ENCODE measurements at regions not wholly inside any gene's neighbourhood (a gene's known extent, or its start where the extent isn't known, plus 50 kb on each side); places are given as distances from the start of the nearest gene placed in this dataset.

GRCh38 chr7:15834446-15834845, 148.0 kb upstream of the MEOX2 start:
- no peak overlapping the region for H3K27ac ChIP-seq
- in situ Hi-C loops (cut with HindIII; ENCODE audit: low pct_ligation_motif_present, low sequenced_read_pairs), result no loop called here
- no peak overlapping the region for H3K4me3 ChIP-seq (ENCODE audit: low read depth, low read length)
- no peak for TF ChIP-seq CTCF (IDR thresholded peaks at IDR 0.05; ENCODE audit: low read depth, low read length, missing control alignments)
- no peaks in the 10 kb centered on the region for H3K27me3 ChIP-seq (replicated peaks)
- no peak for DNase-seq
- H3K36me3 ChIP-seq (replicated peaks), result no peaks in the 10 kb centered on the region

GRCh38 chr7:15832996-15833395, 146.5 kb upstream of the MEOX2 start:
- no peaks in the 10 kb centered on the region for H3K27me3 ChIP-seq (replicated peaks)
- no peak overlapping the region for H3K27ac ChIP-seq
- in situ Hi-C loops (cut with HindIII; ENCODE audit: low pct_ligation_motif_present, low sequenced_read_pairs), result no loop called here
- TF ChIP-seq CTCF (IDR thresholded peaks at IDR 0.05; ENCODE audit: low read depth, low read length, missing control alignments), result no peak
- DNase-seq, result no peak
- no peaks in the 10 kb centered on the region for H3K36me3 ChIP-seq (replicated peaks)
- H3K4me3 ChIP-seq (ENCODE audit: low read depth, low read length), result no peak overlapping the region

- in situ Hi-C loops (cut with HindIII; ENCODE audit: low pct_ligation_motif_present, low sequenced_read_pairs), result no loop called here
- no peaks in the 10 kb centered on the region for H3K36me3 ChIP-seq (replicated peaks)
- H3K27me3 ChIP-seq (replicated peaks), result no peaks in the 10 kb centered on the region
- H3K27ac ChIP-seq, result no peak overlapping the region
- H3K4me3 ChIP-seq (ENCODE audit: low read depth, low read length), result no peak overlapping the region
- no peak for TF ChIP-seq CTCF (IDR thresholded peaks at IDR 0.05; ENCODE audit: low read depth, low read length, missing control alignments)
- no peak for DNase-seq
Measured at GRCh38 chr7:15831606-15832005, 145.1 kb upstream of the MEOX2 start.

GRCh38 chr7:15829691-15830090, 143.2 kb upstream of the MEOX2 start:
- no peak overlapping the region for H3K4me3 ChIP-seq (ENCODE audit: low read depth, low read length)
- H3K27ac ChIP-seq, result no peak overlapping the region
- H3K36me3 ChIP-seq (replicated peaks), result no peaks in the 10 kb centered on the region
- no peaks in the 10 kb centered on the region for H3K27me3 ChIP-seq (replicated peaks)
- in situ Hi-C loops (cut with HindIII; ENCODE audit: low pct_ligation_motif_present, low sequenced_read_pairs), result no loop called here
- no peak for DNase-seq
- no peak for TF ChIP-seq CTCF (IDR thresholded peaks at IDR 0.05; ENCODE audit: low read depth, low read length, missing control alignments)

GRCh38 chr7:15828881-15829280, 142.4 kb upstream of the MEOX2 start:
- in situ Hi-C loops (cut with HindIII; ENCODE audit: low pct_ligation_motif_present, low sequenced_read_pairs), result no loop called here
- Histone ChIP-seq H3K27me3 (replicated peaks) (no peaks in the 10 kb centered on the region), H3K36me3 (replicated peaks) (no peaks in the 10 kb centered on the region), H3K27ac (no peak overlapping the region), H3K4me3 (ENCODE audit: low read depth, low read length) (no peak overlapping the region)
- TF ChIP-seq CTCF (IDR thresholded peaks at IDR 0.05; ENCODE audit: low read depth, low read length, missing control alignments), result no peak
- DNase-seq, result no peak
